ENCODE measurements at regions not wholly inside any gene's neighbourhood (a gene's known extent, or its start where the extent isn't known, plus 50 kb on each side); places are given as distances from the start of the nearest gene placed in this dataset.
A peak's percentile ranks its signal among the peaks of the same experiment; 100 is the strongest.

GRCh38 chr22:27651486-27651885 lies 150.1 kb downstream of the MN1 start:
- H3K9me3 ChIP-seq: no peaks in the 10 kb centered on the region

GRCh38 chr22:27654546-27655445 lies 146.8 kb downstream of the MN1 start:
- no peak for TF ChIP-seq CTCF (IDR thresholded peaks at IDR 0.05)
- intact Hi-C loops (cut with DNase I, micrococcal nuclease): no loop called here
- H3K4me3 ChIP-seq: no peak overlapping the region
- peaks cover 3% of the 10 kb centered on the region for H3K4me1 ChIP-seq (ENCODE audit: low read depth)
- H3K36me3 ChIP-seq (ENCODE audit: low read depth): no peaks in the 10 kb centered on the region
- DNase-seq: peak in 1 of 3 donors; percentile 7
- H3K9me3 ChIP-seq: no peaks in the 10 kb centered on the region
- ATAC-seq: peak; percentile 85

More at GRCh38 chr22:27651486-27651885, 150.1 kb downstream of the MN1 start:
- Histone ChIP-seq H3K4me1 (ENCODE audit: low read depth) (peaks cover 3% of the 10 kb centered on the region), H3K36me3 (ENCODE audit: low read depth) (no peaks in the 10 kb centered on the region), H3K4me3 (no peak overlapping the region)
- no peak for TF ChIP-seq CTCF (IDR thresholded peaks at IDR 0.05)
- ATAC-seq: no peak
- no peak for DNase-seq
- intact Hi-C loops (cut with DNase I, micrococcal nuclease): no loop called here

GRCh38 chr22:27655582-27656185 lies 145.9 kb downstream of the MN1 start:
- peaks cover 3% of the 10 kb centered on the region for H3K4me1 ChIP-seq (ENCODE audit: low read depth)
- H3K36me3 ChIP-seq (ENCODE audit: low read depth): no peaks in the 10 kb centered on the region
- ATAC-seq (no peak), DNase-seq (no peak)
- TF ChIP-seq CTCF (IDR thresholded peaks at IDR 0.05): no peak
- H3K9me3 ChIP-seq: no peaks in the 10 kb centered on the region
- H3K4me3 ChIP-seq: no peak overlapping the region
- intact Hi-C loops (cut with DNase I, micrococcal nuclease): no loop called here

GRCh38 chr22:27656970-27657369 lies 144.6 kb downstream of the MN1 start:
- Histone ChIP-seq H3K4me3 (no peak overlapping the region), H3K36me3 (ENCODE audit: low read depth) (no peaks in the 10 kb centered on the region), H3K4me1 (ENCODE audit: low read depth) (peaks cover 3% of the 10 kb centered on the region), H3K9me3 (no peaks in the 10 kb centered on the region)
- ATAC-seq: no peak
- intact Hi-C loops (cut with DNase I, micrococcal nuclease): no loop called here
- DNase-seq: no peak
- no peak for TF ChIP-seq CTCF (IDR thresholded peaks at IDR 0.05)

GRCh38 chr22:27660306-27660705 lies 141.2 kb downstream of the MN1 start:
- H3K4me1 ChIP-seq (ENCODE audit: low read depth): no peaks in the 10 kb centered on the region
- no peak for TF ChIP-seq CTCF (IDR thresholded peaks at IDR 0.05)
- no peak overlapping the region for H3K4me3 ChIP-seq
- intact Hi-C loops (cut with DNase I, micrococcal nuclease): no loop called here
- no peaks in the 10 kb centered on the region for H3K36me3 ChIP-seq (ENCODE audit: low read depth)
- DNase-seq (no peak), ATAC-seq (no peak)
- H3K9me3 ChIP-seq: no peaks in the 10 kb centered on the region
